ENCODE measurements at regions not wholly inside any gene's neighbourhood (a gene's known extent, or its start where the extent isn't known, plus 50 kb on each side); places are given as distances from the start of the nearest gene placed in this dataset.
"Not testable (repeated sequence)": the region's sequence is repeated elsewhere in the genome, so short reads cannot be mapped to it uniquely, and the experiment has no call there.

DNA sequence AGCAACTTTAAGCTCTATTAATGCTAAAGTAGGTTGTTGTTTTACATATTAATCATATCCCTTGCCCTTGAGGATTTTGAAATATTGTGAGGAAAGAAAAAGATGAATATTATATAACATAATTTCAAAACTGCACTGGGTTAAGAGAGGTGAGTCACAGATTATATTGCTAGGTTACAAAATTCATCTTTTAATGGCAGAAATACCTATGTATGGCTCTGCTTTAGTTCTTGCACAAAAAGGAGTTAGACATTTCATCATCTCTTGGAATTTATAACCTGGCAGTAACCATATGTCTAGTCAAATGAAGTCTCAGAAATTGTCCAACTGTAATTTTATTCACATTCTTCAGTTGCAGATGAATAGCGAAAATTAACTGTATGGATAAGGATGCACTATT, 2041.1 kb downstream of the OLFM4 start:
- no peak for DNase-seq

GRCh38 chr13:55073000-55073399, 2044.4 kb downstream of the OLFM4 start:
- no peak for DNase-seq

GRCh38 chr13:55084630-55085029, 2056.0 kb downstream of the OLFM4 start:
- DNase-seq = no peak

DNA sequence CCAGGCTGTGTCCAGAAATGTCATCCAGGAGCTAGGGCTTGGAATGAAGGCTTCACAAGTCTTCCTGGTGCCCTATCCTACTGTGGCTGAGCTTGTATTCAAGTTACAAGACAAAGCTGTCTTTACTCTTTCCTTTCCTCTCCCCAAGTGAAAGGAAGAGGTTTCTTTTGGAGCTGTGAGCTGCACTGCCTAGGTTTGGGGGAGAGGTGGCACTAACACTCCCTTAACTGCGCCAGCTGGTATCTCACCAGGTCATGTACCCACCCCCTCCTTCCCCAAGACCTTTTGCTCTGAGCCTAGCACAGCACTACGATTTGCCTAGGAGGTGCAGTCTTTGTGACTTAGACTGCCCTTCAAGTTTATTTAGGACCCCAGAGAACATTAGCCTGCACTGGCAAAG, 2053.6 kb upstream of the PRR20A start:
- no peak for DNase-seq

DNA sequence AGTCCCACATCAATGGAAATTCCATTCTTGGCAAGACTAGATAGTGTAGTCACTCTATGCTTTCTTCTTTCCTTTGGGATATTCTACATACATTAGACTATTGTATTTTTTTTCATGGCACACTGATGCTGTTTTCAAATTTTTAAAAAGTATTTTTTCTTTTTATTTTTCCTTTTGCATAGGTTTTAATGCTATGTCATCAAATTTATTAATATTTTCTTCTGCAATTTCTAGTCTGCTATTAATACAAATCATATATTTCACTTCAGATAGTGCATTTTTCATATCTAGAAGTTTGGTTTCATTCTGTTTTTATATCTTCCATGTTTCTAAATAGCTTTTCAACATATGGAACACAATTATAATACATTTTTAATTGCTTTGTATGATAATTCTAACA, 2050.1 kb upstream of the PRR20A start:
- DNase-seq = no peak

- DNase-seq = no peak
Measured at GRCh38 chr13:55091172-55091571, 2049.5 kb upstream of the PRR20A start.

GRCh38 chr13:55106509-55106908, 2034.2 kb upstream of the PRR20A start:
- no peak for DNase-seq

DNA sequence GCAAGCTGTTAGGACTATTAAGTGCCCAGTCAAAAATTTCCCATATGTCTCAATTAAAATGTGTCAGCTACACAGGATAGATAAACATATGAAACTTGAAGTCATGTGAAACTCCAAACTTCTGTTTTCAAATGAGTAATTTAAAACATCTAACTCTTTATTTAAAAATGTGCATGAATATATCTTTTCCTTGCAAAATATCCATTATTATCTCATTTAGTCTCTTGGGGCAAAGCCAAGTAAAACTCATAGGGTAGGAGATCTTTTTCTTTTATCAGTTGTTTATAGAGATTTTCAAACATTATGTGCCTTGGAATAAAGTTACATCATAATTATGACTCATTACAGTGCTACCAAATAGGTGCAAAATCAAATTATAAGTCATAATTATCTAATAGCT, 2020.1 kb upstream of the PRR20A start:
- DNase-seq = no peak

- no peak for DNase-seq
Measured at GRCh38 chr13:55155046-55155445, 1985.7 kb upstream of the PRR20A start.

DNA sequence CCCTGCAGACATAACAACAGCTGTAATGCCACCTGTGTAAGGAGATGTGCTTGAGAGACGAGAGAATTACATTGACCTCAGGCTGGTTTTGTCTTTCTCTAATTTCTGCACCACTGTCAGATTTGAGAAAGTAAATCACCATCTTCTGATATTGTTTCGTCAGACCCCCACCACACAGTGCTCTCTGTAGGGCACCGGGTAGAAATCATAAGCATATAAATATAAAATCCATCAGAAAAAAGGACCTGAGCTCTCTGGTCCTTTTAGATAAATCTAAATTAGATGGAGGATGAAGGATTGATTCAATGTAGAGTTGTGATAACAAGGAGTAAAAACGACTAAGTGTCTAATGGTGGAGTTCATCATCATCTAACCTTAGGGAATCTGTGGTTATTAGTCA, 1981.0 kb upstream of the PRR20A start:
- no peak for DNase-seq

- no peak for DNase-seq
Measured at GRCh38 chr13:55160867-55161266, 1979.9 kb upstream of the PRR20A start.

GRCh38 chr13:55178582-55178981, 1962.1 kb upstream of the PRR20A start:
- DNase-seq = not testable (repeated sequence)

DNA sequence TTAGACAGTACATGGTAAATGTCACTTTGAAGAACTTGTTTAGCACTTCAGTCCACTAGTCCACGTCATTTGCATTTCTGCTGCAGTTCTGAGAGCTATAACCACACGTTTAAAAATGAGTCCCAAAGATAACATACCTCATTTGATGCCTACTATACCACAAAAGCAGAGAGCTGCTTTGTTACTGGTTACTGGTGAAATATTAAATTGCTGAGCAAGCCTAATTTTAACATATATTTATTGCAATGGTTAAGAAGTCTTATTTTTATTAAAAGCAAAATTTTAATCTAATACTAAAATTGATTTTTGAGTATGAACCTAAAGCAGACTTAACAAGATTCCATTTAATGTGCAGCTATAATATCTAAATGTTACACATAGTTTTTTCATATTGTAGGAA, 1949.7 kb upstream of the PRR20A start:
- no peak for DNase-seq

DNA sequence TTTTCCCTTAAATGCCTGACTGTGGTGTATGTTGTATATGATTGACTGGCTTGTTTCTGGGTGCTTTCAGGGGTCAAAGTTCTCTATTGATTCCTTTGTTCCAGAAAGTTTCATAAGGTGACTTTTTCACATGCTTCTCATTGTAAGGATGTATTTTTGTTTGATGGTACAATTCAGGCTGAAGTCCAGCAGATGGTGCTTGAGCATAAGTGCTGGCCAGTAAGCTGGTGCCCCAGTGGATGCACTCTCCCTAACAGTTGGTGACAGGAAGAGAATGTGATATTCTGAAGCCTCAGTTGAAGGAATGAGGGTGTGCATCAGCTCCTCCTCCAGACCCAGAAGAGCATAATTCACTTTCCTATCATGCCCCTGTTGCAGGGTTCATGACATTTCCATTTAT, 1941.6 kb upstream of the PRR20A start:
- no peak for DNase-seq

DNA sequence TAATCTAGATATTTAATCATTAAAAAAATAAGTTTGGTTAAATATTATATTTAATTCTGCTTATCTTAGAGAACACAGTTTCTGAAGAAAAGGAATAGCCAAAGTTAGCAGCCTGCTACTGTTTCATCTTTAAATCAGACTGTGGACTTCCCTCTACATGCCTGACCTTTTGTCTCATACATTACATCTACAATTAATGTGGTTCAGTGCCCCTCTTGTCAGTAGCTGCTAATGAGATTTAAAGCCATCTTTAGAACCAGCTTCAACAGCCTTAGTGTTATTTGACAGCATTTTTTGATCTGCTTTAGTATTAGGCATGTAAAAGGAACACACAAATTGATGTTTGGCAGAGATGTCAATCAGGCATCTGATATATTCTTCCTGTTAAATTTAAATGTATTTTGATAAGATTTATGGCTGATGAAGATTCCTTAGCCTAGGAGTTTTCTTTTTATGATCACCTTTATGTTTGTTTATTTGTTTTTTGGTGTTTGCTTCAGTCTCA, 1925.8 kb upstream of the PRR20A start:
- DNase-seq = no peak

GRCh38 chr13:55219538-55219937, 1921.2 kb upstream of the PRR20A start:
- no peak for DNase-seq

DNA sequence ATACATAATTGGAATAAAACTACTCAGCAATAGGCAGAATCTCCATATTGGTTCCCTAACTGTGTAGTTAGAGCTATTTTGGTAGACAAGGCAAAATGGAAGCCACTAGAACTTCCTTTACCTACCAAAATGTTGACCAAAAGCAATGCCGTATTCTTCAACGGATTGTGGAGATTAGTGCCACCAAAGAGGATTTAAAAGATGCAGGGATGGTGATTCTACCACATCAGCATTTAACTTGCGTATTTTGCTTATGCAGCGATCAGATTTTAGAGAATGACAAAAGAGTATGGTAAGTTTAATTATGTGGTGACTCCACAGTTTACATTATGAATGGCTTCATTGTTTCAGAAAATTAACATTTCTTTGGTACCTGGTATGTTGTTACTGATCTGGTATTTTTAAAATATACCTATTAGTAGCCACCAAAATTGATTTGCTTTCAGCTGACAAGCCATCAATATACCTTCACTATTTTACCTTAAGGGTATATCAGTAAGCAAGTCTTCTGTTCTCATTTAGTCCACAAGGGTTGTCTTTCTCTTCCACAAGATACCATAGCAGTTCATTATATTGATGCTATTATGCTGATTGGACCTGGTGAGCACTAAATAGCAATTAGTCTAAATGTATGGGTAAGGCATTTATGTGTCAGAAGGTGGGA, 1910.7 kb upstream of the PRR20A start:
- no peak for DNase-seq

- no peak for DNase-seq
Measured at GRCh38 chr13:55230570-55230908, 1910.2 kb upstream of the PRR20A start.

DNA sequence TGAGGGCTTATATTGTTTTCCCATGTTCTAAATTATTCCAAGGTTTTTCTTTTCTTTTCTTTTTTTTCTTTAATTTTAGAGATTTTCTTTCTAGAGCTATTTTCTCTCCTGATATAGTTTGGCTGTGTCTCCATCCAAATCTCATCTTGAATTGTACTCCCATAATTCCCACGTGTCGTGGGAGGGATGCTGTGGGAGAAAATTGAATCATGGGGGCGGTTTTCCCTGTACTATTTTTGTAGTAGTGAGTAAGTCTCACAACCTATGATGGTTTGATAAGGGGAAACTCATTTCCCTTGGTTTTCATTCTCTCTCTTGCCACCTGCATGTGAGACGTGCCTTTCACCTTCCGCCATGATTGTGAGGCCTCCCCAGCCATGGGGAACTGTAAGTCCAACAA, 1906.4 kb upstream of the PRR20A start:
- DNase-seq = no peak

DNA sequence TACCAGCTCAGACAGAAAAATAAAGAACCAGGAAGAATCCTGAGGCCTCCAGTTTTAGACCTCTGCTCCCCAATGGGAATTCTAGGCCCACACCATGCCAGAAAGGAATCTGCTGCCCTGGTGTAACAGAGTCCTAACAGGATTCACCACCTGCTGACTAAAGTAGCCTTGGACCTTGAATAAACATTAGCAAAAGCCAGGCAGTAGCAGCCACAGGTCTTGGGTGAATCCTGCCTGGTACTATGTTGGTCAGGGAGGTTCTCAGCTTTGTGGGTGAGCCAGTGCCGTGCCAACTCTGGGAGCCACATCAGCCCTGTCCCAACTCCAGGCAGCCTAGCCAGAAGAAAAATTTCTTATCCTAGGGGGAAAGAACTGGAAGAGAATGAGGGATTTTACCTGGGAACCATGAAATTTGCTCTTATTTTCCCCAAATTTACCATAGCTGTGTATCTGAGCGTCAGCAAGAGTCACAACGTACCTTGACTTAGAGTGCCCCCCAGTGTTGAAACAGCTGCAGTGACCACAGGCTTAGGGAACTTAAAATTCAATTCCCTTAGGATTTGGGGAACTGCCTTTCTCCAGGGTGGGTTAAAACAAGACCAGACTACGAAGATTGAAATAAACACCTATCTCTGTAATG, 1895.6 kb upstream of the PRR20A start:
- DNase-seq = no peak

DNA sequence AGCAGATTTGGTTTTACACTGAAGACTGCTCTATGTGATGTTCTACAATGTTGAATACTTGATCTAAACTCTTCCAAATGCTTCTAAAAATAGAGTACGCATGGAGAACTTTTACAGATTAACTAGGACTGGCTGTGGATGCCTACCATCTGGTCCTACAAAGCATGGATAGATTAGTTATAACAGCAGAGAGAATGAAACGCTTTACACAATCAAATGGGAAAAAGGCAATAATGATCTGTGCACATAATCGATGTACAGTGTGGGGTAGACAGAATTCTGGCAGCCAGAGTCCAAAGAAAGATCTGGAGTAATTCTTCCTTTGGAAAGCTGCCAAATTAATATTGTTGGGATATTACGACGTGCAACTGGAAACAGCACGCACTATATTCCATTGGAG, 1885.5 kb upstream of the PRR20A start:
- DNase-seq = no peak

- DNase-seq = no peak
Measured at GRCh38 chr13:55263045-55263444, 1877.7 kb upstream of the PRR20A start.

- no peak for DNase-seq
Measured at GRCh38 chr13:55266644-55267043, 1874.1 kb upstream of the PRR20A start.

DNA sequence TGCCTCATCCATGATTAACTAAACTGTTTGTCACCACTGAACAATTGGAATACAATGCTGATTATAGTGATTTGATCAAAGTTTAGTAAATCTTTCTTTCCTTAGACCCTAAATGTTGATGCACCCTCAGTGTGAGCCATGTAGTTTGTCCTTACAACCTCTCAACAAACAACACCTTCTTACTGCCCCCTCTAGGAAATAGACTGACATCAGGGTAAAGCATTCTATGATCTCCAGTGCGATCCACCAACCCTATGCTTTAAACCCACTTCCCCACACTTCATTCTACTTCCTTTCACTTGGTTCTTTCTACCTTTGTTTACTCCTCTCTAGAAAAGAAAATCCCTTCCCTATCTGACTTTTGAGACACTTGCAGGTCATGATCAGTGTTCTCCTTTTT, 1842.5 kb upstream of the PRR20A start:
- no peak for DNase-seq

DNA sequence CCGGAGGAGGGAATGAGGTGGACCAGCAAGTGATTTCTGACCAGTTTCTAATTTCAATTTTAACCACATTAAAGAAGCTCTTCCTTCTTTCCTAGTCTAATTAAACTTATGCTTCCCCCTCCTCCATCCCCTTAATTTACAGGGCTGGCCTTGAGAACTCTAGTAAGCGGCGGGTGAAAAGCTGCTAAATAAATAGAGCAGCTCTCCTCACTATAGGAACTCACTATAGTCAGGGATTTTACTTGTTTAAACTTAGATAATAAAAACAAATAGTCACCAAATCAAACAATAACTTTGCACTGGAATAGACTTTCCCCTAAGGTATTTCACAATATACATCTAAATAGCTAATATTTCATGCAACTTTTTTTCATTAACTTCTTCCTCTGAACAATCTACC, 1838.2 kb upstream of the PRR20A start:
- DNase-seq = no peak

Data from CD4-positive, alpha-beta T cell treated with Interleukin-12 subunit alpha and Interleukin-12 subunit beta, for 1 hour (primary cell).